BE2C (cell line): ENCODE measurements at regions not wholly inside any gene's neighbourhood (a gene's known extent, or its start where the extent isn't known, plus 50 kb on each side); places are given as distances from the start of the nearest gene placed in this dataset.

Experiments
- DNase-seq: peaks from one replicate; pipeline ENCODE4 v3.0.0-alpha.2; 2020
- H3K27me3 ChIP-seq: fragments of 250-450 bp; sonication (Bioruptor Pico); 2 replicates; pipeline ENCODE4 v1.5.1; 2020; ENCODE audit warnings: mild to moderate bottlenecking
- H3K36me3 ChIP-seq: fragments of 250-450 bp; sonication (Bioruptor Pico); 2 replicates; pipeline ENCODE4 v1.5.1; 2020; ENCODE audit warnings: mild to moderate bottlenecking
- H3K4me1 ChIP-seq: fragments of 250-450 bp; sonication (Bioruptor Pico); 2 replicates; pipeline ENCODE4 v1.5.1; 2020
- H3K4me3 ChIP-seq: 2 replicates; pipeline ENCODE4 v1.5.1; 2011; ENCODE audit warnings: low read depth, low read length
- H3K9me3 ChIP-seq: fragments of 250-450 bp; sonication (Bioruptor Pico); 2 replicates; pipeline ENCODE4 v1.5.1; 2020
- CTCF ChIP-seq: IDR thresholded peaks from 2 replicates; pipeline ENCODE4 v1.5.1; 2012; ENCODE audit warnings: mild to moderate bottlenecking, low read depth, low read length

DNA sequence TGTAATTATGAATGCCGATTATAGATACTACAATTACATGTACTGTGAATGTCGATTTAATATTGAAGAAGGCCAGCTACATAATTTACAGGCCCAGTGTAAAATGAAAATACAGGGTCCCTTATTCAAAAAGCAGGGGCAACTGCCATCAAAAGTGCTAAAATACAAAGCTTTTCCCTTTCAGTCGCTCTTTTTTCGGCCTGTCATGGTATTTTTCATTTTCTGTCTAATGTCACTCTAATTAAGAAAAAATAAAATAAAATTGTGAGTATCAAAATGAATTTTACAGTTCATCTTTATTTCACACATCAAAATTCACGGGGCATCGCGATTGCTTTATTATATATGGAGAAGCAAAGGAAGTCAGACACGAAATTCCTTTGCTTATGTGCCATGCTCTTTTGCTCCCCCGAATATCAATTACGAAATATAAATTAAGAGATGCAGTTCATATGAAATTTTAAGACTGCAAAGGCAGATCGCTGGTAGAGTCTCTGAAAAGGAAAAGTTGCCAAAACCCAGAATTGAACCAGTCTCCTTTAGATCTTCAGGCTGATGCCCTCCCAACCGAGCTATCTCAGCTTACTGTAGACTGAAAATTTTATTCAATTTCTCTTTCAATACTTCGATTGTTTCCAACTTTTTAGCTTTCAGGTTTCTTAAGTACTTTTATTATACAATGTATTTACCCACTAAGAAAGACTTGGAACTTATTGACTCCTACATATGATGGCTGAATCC is 197.0 kb downstream of the TRIM27 start:
- H3K4me1 ChIP-seq: no peaks in the 10 kb centered on the region; the same call in 1 of the 2 replicates
- H3K36me3 ChIP-seq: no peaks in the 10 kb centered on the region
- H3K27me3 ChIP-seq: peaks cover 21% of the 10 kb centered on the region
- no peak overlapping the region for H3K4me3 ChIP-seq
- H3K9me3 ChIP-seq: no peaks in the 10 kb centered on the region
- TF ChIP-seq CTCF: no peak
- no peak for DNase-seq

GRCh38 chr6:28727559-28728211 is 196.1 kb downstream of the TRIM27 start:
- Histone ChIP-seq H3K9me3 (no peaks in the 10 kb centered on the region), H3K4me3 (peak overlapping the region; percentile 99), H3K27me3 (peaks cover 31% of the 10 kb centered on the region), H3K36me3 (no peaks in the 10 kb centered on the region), H3K4me1 (no peaks in the 10 kb centered on the region; the same call in 1 of the 2 replicates)
- TF ChIP-seq CTCF: no peak
- DNase-seq: no peak

DNA sequence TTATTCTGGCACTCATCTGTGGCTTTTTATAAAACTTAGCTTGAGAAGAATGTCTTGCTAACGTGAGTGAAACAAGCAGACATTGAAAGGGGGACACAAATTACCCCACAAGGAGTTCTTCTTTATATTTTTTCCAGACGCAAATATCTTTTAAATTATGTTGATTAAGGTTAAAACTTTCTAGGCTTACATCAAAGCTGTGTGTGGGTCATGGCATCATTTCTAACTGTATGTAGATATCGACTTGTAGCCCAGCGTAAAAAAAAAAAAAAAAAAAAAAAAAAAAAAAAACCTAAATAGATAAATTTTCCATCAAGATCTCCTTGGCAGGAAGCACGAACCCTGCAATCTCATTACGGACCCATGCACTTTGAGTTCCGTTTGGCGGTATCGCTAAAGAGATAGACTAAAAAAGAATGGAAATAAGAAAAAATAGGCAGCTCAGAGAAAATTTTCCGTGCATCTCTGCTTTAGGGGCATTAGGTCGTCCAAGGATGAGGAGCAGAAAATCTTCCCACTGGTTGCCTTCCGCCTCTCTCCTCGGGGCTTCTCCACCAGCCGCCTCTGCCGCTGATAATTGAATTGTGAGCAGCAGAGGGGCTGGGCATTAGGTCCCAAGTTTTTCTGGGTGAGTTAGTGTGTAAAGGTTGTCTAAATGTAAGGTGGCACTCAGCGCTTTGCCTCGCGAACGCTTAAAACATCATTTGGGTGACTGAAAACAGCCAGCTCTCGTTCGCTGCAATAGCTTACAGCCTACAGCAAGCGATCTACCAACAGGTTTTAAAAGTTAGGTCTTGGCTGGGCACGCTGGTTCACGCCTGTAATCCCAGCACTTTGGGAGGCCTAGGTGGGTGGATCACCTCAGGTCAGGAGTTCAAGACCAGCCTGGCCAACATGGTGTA is 194.0 kb downstream of the TRIM27 start:
- Histone ChIP-seq H3K9me3 (no peaks in the 10 kb centered on the region), H3K27me3 (peaks cover 49% of the 10 kb centered on the region), H3K4me1 (no peaks in the 10 kb centered on the region; the same call in 1 of the 2 replicates), H3K4me3 (peak overlapping the region; percentile 99), H3K36me3 (no peaks in the 10 kb centered on the region)
- no peak for DNase-seq
- no peak for TF ChIP-seq CTCF

DNA sequence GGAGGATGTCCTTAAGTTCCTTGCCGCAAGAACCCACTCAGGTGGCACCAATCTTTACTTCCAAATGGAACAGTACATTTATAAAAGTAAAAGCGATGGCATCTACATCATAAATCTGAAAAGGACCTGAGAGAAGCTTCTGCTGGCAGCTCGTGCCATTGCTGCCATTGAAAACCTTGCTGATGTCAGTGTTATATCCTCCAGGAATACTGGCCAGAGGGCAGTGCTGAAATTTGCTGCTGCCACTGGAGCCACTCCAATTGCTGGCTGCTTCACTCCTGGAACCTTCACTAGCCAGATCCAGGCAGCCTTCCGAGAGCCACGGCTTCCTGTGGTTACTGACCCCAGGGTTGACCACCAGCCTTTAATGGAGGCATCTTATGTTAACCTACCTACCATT is 191.7 kb downstream of the TRIM27 start:
- peaks cover 63% of the 10 kb centered on the region for H3K27me3 ChIP-seq

GRCh38 chr6:28734443-28734959 is 189.3 kb downstream of the TRIM27 start:
- Histone ChIP-seq H3K9me3 (no peaks in the 10 kb centered on the region), H3K27me3 (peaks cover 80% of the 10 kb centered on the region), H3K4me3 (no peak overlapping the region), H3K36me3 (no peaks in the 10 kb centered on the region), H3K4me1 (no peaks in the 10 kb centered on the region)
- no peak for TF ChIP-seq CTCF
- no peak for DNase-seq

More for the DNA sequence above, 191.7 kb downstream of the TRIM27 start:
- Histone ChIP-seq H3K4me3 (no peak overlapping the region), H3K36me3 (no peaks in the 10 kb centered on the region), H3K4me1 (no peaks in the 10 kb centered on the region; the same call in 1 of the 2 replicates), H3K9me3 (no peaks in the 10 kb centered on the region)
- no peak for TF ChIP-seq CTCF
- DNase-seq: no peak
